Activated CD4-positive, alpha-beta T cell treated with anti-CD3 and anti-CD28 coated beads, Interleukin-2, Interleukin-6, amounts not matched to agents 100 ng/mL and 50 ng/mL, durations not matched to agents 16 hours and 8 hours (primary cell): ENCODE measurements at regions not wholly inside any gene's neighbourhood (a gene's known extent, or its start where the extent isn't known, plus 50 kb on each side); places are given as distances from the start of the nearest gene placed in this dataset.
"Not testable (repeated sequence)": the region's sequence is repeated elsewhere in the genome, so short reads cannot be mapped to it uniquely, and the experiment has no call there.

Experiments used
- DNase-seq: peaks from one replicate; pipeline ENCODE4 v3.0.0-alpha.2; 2020

DNA sequence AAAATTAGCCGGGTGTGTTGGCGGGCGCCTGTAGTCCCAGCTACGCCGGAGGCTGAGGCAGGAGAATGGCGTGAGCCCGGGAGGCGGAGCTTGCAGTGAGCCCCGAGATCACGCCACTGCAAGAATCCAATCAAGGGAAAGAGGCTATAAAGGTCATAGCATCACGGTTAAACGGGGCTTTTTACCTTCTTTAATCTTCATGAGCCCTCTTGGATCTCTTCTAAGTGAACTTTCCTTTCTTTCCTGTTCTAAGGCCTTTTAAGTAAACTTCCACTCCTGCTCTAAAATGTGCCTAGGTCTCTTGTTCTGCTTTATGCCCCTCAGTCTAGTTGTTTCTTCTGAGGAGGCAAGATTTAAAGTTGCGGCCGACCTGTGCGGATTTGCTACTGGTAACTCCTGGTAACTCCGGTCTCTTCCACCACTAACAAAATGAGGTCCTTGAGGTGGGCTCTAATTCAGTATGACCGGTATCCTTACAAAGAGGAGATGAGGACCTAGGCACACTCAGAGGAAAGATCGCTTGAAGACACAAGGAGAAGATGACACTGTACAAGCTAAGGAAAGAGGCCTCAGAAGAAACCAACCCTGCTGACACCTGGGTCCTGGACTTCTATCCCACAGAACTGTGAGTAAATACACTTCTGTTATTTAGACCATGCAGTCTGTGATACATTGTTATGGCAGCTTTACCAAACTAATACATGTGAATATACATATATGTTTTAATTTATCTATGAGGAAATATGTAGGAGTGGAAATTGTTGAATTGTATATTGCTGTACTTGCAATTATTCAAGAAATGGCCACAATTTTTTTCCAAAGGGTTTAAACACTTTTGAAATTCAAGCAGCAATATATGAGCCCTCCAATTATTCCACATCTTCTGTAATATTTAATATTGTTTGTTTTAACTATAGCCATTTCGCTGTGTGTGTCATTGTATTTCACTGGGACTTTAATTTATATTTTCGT is 331.5 kb upstream of the CNTNAP2 start:
- no peak for DNase-seq

DNA sequence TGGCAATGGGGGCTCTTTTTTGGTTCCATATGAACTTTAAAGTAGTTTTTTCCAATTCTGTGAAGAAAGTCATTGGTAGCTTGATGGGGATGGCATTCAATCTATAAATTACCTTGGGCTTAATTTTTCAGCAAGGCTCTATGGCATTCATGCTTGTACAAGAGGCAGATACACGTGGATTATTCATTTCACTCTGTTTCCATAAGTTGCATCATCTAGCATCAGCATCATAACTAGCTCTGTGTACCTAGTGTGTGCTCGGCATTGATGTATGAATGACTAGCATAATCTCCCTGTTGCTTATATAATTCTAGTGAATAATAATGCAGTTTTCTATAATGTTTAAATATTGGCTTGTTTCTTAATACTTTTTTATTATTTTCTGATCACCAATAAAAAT is 335.2 kb upstream of the CNTNAP2 start:
- DNase-seq: not testable (repeated sequence)

DNA sequence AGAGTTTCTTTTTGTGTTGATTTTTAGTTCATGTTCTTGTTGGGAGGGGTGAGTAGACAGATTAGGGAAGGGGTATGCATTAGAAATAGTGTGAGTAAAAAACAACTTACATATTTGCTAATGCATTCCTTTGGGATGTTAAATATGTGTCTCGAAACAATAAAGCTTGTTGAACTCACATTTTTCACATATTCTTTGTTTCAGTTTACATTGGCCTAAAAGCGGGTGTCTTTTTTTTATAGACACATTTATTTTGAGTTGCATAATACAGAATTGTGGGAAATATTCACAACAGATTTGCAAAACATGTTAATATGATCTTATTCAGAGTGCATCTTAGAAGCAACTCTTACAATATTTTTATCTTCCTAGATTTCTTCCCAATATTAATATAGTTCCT is 337.5 kb upstream of the CNTNAP2 start:
- DNase-seq: no peak

DNA sequence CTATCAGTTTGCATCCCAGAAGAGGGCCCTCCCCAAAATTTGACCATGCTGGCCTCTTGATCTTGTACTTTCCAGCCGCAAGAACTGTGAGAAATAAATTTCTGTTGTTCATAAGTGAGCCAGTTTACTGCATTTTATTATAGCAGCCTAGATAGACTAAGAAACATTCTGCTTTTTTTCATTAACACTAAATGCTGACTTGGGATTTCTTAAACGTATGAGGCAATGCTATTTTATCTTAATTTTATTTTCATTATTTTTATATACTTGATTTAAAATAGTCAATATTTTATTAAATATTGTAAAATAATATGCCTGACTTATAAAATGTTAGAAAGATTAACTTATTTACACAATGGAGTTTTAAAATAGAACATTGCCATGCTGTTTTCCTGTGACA is 341.8 kb upstream of the CNTNAP2 start:
- DNase-seq: no peak

DNA sequence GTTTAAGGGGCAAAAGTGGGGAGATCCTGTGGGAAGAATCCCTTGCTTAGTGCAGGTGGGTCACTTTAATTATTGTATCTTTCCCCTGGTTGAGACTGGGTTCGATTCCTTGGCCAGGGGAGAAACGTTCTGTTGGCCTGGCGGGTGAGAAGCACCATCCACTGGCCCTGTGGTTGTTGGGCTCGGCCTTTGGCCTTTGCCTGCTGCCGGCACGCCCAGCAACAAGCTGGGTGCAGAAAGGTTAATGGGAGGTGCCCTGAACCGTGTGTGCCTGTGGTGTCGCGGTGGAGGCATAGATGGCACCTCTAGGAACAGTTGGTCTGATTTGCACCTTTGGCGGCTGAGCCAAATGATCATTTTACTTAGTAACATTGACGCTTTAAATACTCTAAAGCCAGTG is 363.6 kb upstream of the CNTNAP2 start:
- DNase-seq: no peak

DNA sequence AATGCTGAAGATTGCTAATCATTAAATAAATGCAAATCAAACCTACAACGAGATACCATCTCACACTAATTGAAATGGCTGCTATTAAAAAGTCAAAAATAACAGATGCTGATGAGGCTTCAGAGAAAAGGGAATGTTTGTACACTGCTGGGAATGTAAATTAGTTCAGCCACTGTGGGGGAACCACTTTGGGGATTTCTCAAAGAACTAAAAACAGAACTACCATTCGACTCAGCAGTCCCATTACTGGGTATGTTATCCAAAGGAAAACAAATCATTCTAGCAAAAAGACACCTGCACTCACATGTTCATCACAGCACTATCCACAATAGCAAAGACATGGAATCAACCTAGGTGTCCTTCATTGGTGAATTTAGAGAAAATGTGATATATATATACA is 379.0 kb upstream of the CNTNAP2 start:
- no peak for DNase-seq

DNA sequence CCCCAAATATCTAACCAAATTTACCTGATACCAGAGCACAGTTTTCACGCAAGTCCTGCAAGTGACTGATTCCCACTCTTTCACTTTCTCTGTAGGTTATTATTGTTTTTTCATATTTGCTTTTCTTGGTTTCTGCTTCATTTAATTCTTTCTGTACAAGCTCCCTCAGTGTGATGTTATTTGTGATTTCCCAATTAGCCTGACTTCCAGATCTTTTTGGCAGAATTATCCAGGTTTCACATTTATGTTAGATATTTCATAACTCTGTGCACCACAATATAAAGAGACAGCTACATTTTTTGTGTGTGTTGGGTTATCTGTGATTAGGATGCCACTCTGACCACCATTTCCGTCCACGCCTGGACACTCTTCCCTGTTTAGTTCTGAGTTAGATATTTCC is 381.5 kb upstream of the CNTNAP2 start:
- no peak for DNase-seq

DNA sequence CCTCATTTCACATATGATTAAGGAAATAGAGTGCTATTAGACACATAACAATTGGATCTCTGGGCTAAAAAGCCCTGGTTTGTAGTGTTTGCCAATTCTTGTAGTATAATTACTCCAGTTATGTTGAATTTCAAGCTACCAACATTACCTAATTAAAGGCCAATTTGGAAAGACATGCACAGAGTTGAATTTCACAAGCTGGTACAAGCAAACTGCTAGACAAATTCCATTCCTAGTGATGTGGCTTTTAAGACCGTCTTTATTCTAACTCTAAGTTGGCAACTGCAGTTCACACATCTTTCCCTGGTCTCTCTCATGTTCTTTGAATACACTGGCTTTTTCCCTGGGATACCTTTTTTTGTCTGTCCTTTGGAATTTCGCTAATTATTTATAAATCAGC is 384.1 kb upstream of the CNTNAP2 start:
- DNase-seq: no peak

DNA sequence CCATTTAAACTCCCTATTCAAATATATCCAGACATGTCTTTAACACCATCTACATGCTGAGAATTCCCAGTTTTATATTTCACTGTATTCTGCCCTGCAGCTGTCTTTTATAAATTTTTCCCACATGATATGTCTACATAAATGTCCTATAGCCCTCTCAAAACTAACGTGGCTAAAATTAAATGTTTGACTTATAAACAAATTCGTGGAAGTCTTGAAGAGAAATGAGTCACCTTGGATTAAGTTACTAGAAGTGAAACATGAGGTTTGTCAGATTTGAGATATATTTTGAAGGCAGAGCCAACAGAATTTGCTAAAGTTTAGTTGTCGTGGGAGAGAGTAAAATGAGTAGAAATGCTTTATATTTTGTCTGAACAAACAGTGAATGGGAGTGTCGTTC is 386.9 kb upstream of the CNTNAP2 start:
- DNase-seq: no peak

DNA sequence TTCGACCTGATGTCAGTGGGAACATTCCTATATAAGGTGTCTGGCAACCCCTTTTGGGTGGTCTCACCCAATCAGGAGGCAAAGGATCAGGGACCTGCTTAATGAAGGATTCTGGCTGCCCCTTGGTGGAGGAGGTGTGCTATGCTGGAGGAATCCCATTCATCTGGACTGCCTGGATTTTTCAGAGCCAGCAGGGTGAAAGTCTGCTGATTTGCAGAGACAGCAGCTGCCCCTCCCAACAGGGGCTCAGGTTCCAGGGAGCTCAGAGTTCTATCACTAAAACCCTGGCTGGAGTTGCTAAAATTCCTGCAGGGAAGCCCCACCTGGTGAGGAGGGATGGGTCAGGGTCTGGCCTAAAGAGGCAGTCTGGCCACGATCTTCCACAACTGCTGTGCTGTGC is 398.5 kb upstream of the CNTNAP2 start:
- DNase-seq: no peak

DNA sequence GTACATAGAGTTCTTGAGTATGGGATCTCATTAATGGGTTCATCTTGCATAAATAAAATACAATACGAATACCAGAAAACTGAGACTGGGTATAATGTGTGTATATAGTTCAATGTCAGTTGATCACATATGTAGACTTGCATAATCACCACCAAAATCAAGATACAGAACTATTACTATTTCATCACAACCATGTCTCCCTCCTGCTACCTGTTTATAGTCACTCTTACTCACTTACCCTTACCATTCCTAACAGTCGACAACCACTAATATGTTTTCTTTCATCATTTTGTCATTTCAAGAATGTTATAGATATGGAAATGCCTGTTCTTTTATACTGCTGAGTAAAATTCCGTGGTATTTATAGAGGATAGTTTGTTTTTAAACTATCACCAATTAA is 416.1 kb upstream of the CNTNAP2 start:
- DNase-seq: no peak

DNA sequence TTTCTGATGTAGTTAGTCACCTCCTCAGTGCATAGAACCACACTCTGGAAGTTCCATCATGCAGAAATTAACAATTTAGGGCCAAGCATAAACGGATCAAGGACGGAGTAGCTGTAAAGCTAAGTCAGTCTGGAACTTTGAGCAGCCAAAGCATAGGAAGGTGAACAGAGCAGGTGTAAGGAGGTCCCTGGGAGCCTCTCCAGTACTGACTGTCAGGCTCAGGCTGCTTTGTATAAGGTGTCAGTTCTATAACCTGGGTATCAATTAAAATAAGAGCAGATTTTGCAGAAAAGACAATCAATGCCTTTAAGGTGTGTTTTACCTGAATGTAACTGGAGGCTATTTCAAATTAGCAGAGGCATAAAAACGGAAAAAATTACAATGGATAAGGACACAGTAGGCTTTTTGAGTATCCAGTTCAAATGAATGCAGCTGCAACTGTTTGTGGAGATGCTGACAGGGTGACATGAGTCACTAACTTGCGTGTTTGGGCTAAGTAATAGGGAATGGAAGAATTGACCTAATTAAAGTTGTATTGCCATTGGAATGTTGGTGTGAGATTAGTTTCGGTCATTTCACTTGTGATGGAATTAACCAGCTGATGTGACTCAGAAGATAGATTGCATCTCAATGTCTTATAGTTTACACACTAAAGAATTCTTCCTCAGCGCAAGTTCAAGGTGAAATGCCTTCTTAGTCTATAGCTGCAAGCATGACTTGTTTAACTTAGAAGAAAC is 417.9 kb upstream of the CNTNAP2 start:
- DNase-seq: no peak

DNA sequence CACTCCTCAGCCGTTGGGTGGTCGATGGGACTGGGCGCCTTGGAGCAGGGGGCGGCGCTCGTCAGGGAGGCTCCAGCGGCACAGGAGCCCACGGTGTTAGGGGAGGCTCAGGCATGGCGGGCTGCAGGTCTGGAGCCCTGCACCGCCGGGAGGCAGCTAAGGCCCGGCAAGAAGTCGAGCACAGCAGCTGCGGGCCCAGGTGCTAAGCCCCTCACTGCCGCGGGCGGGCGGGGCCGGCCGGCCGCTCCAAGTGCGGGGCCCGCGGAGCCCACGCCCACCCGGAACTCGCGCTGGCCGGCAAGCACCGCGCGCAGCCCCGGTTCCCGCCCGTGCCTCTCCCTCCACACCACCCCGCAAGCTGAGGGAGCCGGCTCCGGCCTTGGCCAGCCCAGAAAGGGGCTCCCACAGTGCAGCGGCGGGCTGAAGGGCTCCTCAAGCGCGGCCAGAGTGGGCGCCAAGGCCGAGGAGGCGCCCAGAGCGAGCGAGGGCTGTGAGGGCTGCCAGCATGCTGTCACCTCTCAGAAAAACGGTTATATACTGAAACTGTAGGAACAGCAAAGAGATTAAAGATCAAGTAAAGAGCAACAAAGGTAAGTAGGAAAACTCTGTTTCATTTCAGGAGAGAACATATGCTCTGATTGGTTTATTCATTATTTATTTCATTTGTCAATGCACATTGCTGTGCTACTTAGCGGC is 419.0 kb upstream of the CNTNAP2 start:
- DNase-seq: not testable (repeated sequence)

DNA sequence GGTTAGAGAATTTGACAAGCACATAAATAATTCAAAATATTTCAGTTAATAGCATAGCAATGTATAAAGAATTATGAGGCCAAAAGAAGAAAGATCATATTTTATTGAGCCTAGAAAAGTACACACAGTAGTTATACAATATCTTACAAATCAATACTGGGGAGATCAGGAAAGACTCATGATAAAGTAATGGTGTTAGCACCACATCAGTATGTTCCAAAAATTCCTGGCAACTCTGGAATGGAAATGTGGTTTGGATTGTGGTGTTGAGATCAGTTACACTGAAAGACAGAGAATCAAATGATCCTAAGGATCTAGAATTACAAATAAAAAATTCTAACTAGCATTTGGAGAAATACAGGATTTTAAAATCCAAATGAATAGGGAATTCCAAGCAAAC is 420.5 kb upstream of the CNTNAP2 start:
- DNase-seq: no peak

DNA sequence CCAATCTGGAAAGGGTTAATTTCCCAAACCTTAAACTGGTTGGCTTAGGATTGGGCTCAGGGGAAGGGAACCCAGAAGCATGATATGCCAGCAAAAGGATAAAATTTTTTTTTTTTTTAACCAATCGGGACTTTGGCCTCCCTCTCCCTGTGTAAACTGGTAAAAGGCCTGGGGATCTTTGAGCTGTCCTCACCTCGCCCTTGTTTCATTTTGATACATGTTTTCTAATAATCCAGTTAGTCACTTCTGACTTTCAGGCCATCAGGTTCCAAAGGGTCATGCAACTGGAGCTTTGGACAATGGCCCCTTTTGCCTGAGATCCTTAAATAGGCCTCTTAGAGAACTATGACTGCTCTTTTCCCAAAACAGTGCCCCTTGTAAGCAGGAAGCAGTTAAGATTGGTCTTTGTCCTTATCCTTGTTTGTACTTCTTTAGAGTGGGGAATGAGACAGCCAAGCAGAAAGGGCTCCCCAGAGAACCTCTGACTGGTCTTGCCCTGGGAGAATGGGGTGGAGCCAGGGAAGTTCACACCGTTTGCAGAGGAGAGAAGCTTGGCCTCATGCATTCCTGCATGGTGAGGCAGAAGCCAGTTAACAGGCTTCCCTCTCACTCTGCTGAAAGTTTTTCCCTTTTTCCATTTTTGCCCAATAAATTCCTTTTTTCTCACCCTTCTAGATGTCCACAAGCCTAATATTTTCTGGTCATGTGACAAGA is 424.2 kb upstream of the CNTNAP2 start:
- DNase-seq: no peak

DNA sequence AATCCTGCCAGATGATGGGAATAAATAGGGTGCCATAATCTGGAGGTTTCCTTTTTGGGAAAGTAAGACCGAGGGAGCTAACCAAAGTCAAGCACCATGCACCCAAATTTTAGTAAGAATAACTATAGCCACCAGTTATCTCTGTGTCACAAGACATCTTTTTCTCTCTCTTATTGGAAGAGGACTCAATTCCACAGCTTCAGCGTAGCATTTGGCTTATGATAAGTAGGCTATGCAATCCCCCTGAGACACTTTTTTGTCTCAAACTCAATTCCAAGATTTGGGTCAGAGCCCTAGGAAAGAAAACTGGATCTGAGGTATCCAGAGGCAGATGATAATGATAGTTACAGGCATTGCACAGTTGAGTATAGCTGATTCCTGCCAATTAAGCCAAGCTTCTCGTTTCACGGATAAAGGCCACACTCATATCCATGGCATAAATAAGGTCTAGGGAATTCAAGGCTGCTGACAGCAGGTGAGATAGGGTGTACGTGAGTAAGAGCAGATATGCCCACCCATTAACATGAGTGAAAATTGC is 425.2 kb upstream of the CNTNAP2 start:
- no peak for DNase-seq

DNA sequence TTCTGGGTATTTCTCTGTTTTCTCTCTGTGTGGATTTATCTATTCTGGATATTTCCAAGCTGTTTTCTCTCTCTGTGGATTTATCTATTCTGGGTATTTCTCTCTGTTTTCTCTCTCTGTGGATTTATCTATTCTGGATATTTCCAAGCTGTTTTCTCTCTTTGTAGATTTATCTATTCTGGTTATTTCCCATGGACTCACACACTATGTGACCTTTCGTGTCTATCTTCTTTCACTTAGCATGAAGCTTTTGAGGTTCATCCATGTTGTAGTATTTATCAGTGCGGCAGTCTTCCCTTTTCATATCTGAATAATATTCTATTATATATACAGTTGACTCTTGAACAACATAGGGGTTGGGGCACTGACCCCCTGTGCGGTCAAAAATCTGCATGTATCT is 435.0 kb upstream of the CNTNAP2 start:
- no peak for DNase-seq

DNA sequence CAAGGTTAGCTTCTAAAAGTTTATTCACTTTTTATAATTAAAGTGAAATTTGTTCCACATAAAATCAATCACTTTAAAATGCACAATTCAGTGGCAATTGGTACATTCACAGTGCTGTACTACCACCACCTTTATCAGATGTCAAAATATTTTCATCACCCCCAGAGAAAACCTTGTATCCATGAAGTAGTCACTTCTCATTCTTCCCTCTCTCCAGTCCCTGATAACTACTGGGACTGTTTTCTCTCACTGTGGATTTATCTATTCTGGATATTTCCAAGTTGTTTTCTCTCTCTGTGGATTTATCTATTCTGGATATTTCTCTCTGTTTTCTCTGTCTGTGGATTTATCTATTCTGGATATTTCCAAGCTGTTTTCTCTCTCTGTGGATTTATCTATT is 435.4 kb upstream of the CNTNAP2 start:
- DNase-seq: no peak

DNA sequence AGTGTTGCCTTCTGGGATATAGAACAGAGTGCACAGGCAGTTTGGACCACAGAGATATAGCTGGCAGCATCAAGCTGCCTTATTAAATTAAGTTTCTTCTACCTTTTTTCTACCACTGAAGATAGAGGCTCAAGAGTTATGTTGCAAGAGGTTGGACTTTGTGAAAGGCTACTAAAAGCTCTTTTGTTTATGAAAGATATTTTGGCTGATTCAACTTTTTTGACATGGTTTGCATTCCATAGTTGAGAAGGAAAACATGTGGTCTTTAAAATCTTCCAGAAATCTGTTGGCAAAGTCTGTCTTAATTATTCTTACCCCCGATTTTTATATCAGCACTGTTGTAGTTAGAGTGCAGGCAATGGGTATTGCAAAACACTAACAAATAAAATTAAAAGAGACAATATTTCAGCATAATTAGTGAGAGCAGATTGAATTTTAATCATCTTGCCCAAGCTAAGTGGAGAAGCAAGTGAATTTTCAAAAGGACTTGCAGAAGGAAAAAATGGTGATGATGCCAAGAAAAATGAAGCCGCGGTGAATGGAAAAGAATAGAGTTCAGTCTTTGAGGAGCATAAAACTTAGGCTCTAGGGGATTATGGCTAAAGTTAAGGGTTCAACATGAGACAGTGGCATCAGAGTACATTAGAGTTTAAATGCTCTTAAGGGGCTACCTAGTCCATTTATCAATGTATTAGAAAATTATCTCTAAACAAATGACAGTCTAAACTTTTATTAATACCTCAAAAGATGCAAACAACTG is 450.9 kb upstream of the CNTNAP2 start:
- no peak for DNase-seq

DNA sequence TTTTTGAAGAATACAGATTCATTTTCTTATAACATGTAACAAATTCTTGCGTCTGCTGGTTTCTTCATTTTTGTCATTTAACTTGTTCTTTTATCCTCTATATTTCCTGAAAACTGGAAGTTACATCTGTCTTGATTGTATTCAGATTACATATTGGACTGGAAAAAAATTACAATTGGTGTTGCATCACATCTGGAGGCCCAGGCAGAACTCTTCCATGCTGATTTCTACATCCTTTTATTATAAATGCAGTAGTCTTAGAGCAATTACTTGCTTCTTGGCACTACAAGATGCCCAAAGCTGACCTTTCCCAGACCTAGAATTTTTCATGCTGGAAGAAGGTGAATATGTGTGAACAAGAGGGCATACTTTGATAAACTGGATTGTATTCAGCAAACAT is 460.9 kb upstream of the CNTNAP2 start:
- no peak for DNase-seq

DNA sequence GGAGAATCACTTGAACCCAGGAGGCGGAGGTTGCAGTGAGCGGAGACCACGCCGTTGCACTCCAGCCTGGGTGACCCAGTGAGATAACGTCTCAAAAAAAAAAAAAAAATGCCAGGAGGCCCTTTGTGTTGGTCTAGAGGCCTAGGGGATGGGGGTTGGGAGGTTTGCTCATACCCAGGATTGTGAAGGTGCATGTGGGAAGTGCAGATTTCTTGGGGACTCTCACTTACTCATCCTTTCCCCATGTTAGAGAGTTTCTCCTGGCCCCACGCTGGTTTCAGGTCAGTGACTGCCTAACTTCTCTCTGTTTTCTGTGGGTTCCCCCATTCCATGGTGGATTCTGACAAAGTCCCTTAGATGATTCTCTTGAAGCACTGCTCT is 471.5 kb upstream of the CNTNAP2 start:
- no peak for DNase-seq
